Ovary (tissue), 7 donors: ENCODE measurements at regions not wholly inside any gene's neighbourhood (a gene's known extent, or its start where the extent isn't known, plus 50 kb on each side); places are given as distances from the start of the nearest gene placed in this dataset.

Experiments used
- DNase-seq, 5 donors: peaks; one replicate each; pipeline ENCODE4 v3.0.0-alpha.2; 2019 to 2020
- H3K27ac ChIP-seq, 2 donors: fragments of 200-600 bp; one replicate each; pipeline versions ENCODE4 v1.5.1 to v1.8.0; 2019 to 2022
- H3K27me3 ChIP-seq: fragments of 200-600 bp; one replicate; pipeline ENCODE4 v1.8.0; 2022
- H3K36me3 ChIP-seq: fragments of 200-600 bp; sonication (generic); one replicate; pipeline ENCODE4 v1.5.1; 2019
- H3K4me1 ChIP-seq: one replicate; pipeline ENCODE4 v1.8.1; 2013; ENCODE audit warnings: mild to moderate bottlenecking, moderate library complexity; ENCODE audit not compliant: insufficient read depth
- H3K4me3 ChIP-seq: fragments of 200-600 bp; sonication (generic); one replicate; pipeline ENCODE4 v1.5.1; 2017
- H3K9me3 ChIP-seq, 2 donors: fragments of 200-600 bp in 1 of 2; sonication (generic) in 1 of 2; one replicate each; pipeline versions ENCODE4 v1.5.1 to v1.8.1; 2013 to 2019; ENCODE audit warnings: mild to moderate bottlenecking in 1 of 2, moderate library complexity in 1 of 2
- CTCF ChIP-seq, 3 donors: fragments of 450-650 bp in 2 of 3; fragments of 200-600 bp in 1 of 3; IDR thresholded peaks; one replicate each; pipeline versions ENCODE4 v1.5.1 to v1.8.0; 2016 to 2022; ENCODE audit warnings: antibody characterized with exemption in 3 of 3, mild to moderate bottlenecking in 1 of 3
- EP300 ChIP-seq: sonication (generic); formaldehyde crosslinking; IDR thresholded peaks from one replicate; pipeline ENCODE4 v1.6.1; 2017; ENCODE audit warnings: antibody characterized with exemption
- POLR2A ChIP-seq: fragments of 450-650 bp; IDR thresholded peaks from one replicate; pipeline ENCODE4 v1.6.1; 2017; ENCODE audit warnings: antibody characterized with exemption, mild to moderate bottlenecking, moderate library complexity
- WGBS, 3 donors: extraction: QIAGEN DNeasy Blood & Tissue Kit in 1 of 3; methylation state at CpG; one replicate each; pipeline versions ENCODE4 v1.1.5 to v1.1.7; 2013 to 2017; 5-methylcytosine and 5-hydroxymethylcytosine counted together
- intact Hi-C, 4 donors: fragments of 100-400 bp; cut with DNase I; formaldehyde crosslinking; loops; one replicate each; pipeline versions ENCODE4 v1.11.0 to v1.15.1; 2022 to 2023
- donor health status: DM: no; HTN: no; CAD: no; lungs with moderate emphysema.
- donor health status: DM: no; HTN: no; CAD: no.
- donor health status: Bipolar disorder and iron deficiency.
- donor health status: DM: no; HTN: no; CAD: no.
- donor health status: DM: yes; HTN: yes; CAD: no.

GRCh38 chr12:125417446-125417845, 352.2 kb downstream of the AACS start:
- WGBS, 3 donors: 67 to 77% (median 72%) methylated on average over 3 of the region's 3 CpGs
- Histone ChIP-seq H3K4me1 (no peaks in the 10 kb centered on the region), H3K4me3 (no peak overlapping the region), H3K27ac (no peak overlapping the region), H3K9me3 (no peaks in the 10 kb centered on the region), H3K27me3 (no peaks in the 10 kb centered on the region), H3K36me3 (no peaks in the 10 kb centered on the region)
- TF ChIP-seq POLR2A: no peak
- no peak for TF ChIP-seq CTCF (IDR thresholded peaks at IDR 0.05)
- TF ChIP-seq EP300: no peak
- intact Hi-C loops: no loop called here
- DNase-seq: no peak

GRCh38 chr12:125418902-125419564, 353.8 kb downstream of the AACS start:
- TF ChIP-seq CTCF (IDR thresholded peaks at IDR 0.05): no peak
- no peak for TF ChIP-seq EP300
- TF ChIP-seq POLR2A: no peak
- Histone ChIP-seq H3K27me3 (no peaks in the 10 kb centered on the region), H3K9me3 (no peaks in the 10 kb centered on the region), H3K4me1 (no peaks in the 10 kb centered on the region), H3K36me3 (no peaks in the 10 kb centered on the region), H3K4me3 (no peak overlapping the region), H3K27ac (no peak overlapping the region)
- intact Hi-C loops: no loop called here
- DNase-seq: no peak
- WGBS, 3 donors: 65 to 74% (median 69%) methylated on average over 7 of the region's 7 CpGs

- TF ChIP-seq EP300: no peak
- no peak for TF ChIP-seq POLR2A
- TF ChIP-seq CTCF (IDR thresholded peaks at IDR 0.05): no peak
- Histone ChIP-seq H3K27ac (no peak overlapping the region), H3K36me3 (no peaks in the 10 kb centered on the region), H3K27me3 (no peaks in the 10 kb centered on the region), H3K4me3 (no peak overlapping the region), H3K9me3 (no peaks in the 10 kb centered on the region), H3K4me1 (no peaks in the 10 kb centered on the region)
- WGBS, 3 donors: 18 to 36% (median 30%) methylated on average over 3 of the region's 3 CpGs
- intact Hi-C loops: loop anchor here in 1 of 4 donors (10.0 kb wide), 1 partner anchor 1720 kb away; no protein-coding TSS in a partner anchor
- DNase-seq: no peak
Observed at GRCh38 chr12:125424909-125425308, 359.7 kb downstream of the AACS start.

GRCh38 chr12:125431516-125431915, 366.3 kb downstream of the AACS start:
- intact Hi-C loops: no loop called here
- Histone ChIP-seq H3K27me3 (no peaks in the 10 kb centered on the region), H3K27ac (no peak overlapping the region), H3K4me1 (no peaks in the 10 kb centered on the region), H3K4me3 (no peak overlapping the region), H3K9me3 (no peaks in the 10 kb centered on the region), H3K36me3 (no peaks in the 10 kb centered on the region)
- TF ChIP-seq CTCF (IDR thresholded peaks at IDR 0.05): no peak
- no peak for TF ChIP-seq EP300
- no peak for TF ChIP-seq POLR2A
- 57 to 61% (median 60%) methylated on average over 6 of the region's 6 CpGs for WGBS, 3 donors
- DNase-seq: no peak
